Astrocyte (in vitro differentiated cells and primary cell): ENCODE measurements at regions not wholly inside any gene's neighbourhood (a gene's known extent, or its start where the extent isn't known, plus 50 kb on each side); places are given as distances from the start of the nearest gene placed in this dataset.

ENCODE experiments used
- CTCF ChIP-seq: IDR thresholded peaks from 2 replicates; pipeline ENCODE4 v1.5.1; 2011; ENCODE audit warnings: low read depth, mild to moderate bottlenecking, inconsistent platforms, low read length, moderate library complexity; ENCODE audit not compliant: insufficient read depth
- EZH2 ChIP-seq: IDR thresholded peaks from 2 replicates; pipeline ENCODE4 v1.6.1; 2012; ENCODE audit warnings: mild to moderate bottlenecking, low read length, inconsistent platforms; ENCODE audit not compliant: insufficient read depth

GRCh38 chr7:45349090-45349489, 191.5 kb downstream of the RAMP3 start:
- TF ChIP-seq CTCF (no peak), EZH2 (no peak)
